GM23338 (cell line): ENCODE measurements at regions not wholly inside any gene's neighbourhood (a gene's known extent, or its start where the extent isn't known, plus 50 kb on each side); places are given as distances from the start of the nearest gene placed in this dataset.

ENCODE experiments used
- ATAC-seq: fragments of 200-7000 bp; cut with Tn5 transposase; 3 replicates; pipeline ENCODE4 v1.9.1; 2020
- DNase-seq: peaks from one replicate; pipeline ENCODE4 v3.0.0-alpha.2; 2015; ENCODE audit warnings: low spot score
- H2AFZ ChIP-seq: fragments of 200-600 bp; sonication (generic); 2 replicates; pipeline ENCODE4 v1.8.0; 2016; ENCODE audit warnings: antibody characterized with exemption, mild to moderate bottlenecking, moderate library complexity
- H3F3A ChIP-seq: fragments of 200-600 bp; sonication (generic); replicated peaks from 2 replicates; pipeline ENCODE4 v1.8.0; 2017; ENCODE audit warnings: antibody characterized with exemption, mixed run types, low read depth
- H3K27ac ChIP-seq: fragments of 200-600 bp; sonication (generic); 2 replicates; pipeline ENCODE4 v1.6.1; 2016; ENCODE audit warnings: low read depth
- H3K27me3 ChIP-seq: fragments of 200-600 bp; sonication (generic); 2 replicates; pipeline ENCODE4 v1.8.0; 2016; ENCODE audit warnings: mild to moderate bottlenecking, mixed run types, moderate library complexity; ENCODE audit not compliant: insufficient read depth
- H3K36me3 ChIP-seq: fragments of 200-600 bp; sonication (generic); 2 replicates; pipeline ENCODE4 v1.8.0; 2016; ENCODE audit warnings: mild to moderate bottlenecking; ENCODE audit not compliant: insufficient read depth
- H3K4me1 ChIP-seq: fragments of 200-600 bp; sonication (generic); 2 replicates; pipeline ENCODE4 v1.8.0; 2016; ENCODE audit warnings: mild to moderate bottlenecking, moderate library complexity; ENCODE audit not compliant: insufficient read depth
- H3K4me2 ChIP-seq: fragments of 200-600 bp; sonication (generic); 2 replicates; pipeline ENCODE4 v1.7.1; 2017; ENCODE audit warnings: mixed run types
- H3K4me3 ChIP-seq: fragments of 200-600 bp; sonication (generic); 2 replicates; pipeline ENCODE4 v1.6.1; 2016; ENCODE audit warnings: mixed run types
- H3K79me2 ChIP-seq: fragments of 200-600 bp; sonication (generic); replicated peaks from 2 replicates; pipeline ENCODE4 v1.8.0; 2017; ENCODE audit warnings: mild to moderate bottlenecking; ENCODE audit not compliant: insufficient read depth
- H3K9me2 ChIP-seq: fragments of 200-600 bp; sonication (generic); 2 replicates; pipeline ENCODE4 v1.8.0; 2017; ENCODE audit not compliant: insufficient read depth
- H4K20me1 ChIP-seq: fragments of 200-600 bp; sonication (generic); replicated peaks from 2 replicates; pipeline ENCODE4 v1.8.0; 2017; ENCODE audit warnings: mild to moderate bottlenecking; ENCODE audit not compliant: insufficient read depth
- H3K27ac Mint-ChIP-seq: 2 replicates; pipeline ENCODE4 v1.8.0; 2020; ENCODE audit warnings: inconsistent platforms, mild to moderate bottlenecking, moderate library complexity, mixed read lengths
- H3K27me3 Mint-ChIP-seq: 3 replicates; pipeline ENCODE4 v1.8.0; 2022; ENCODE audit warnings: low read depth, mild to moderate bottlenecking, moderate library complexity, mixed read lengths, inconsistent platforms; ENCODE audit not compliant: insufficient read depth, poor library complexity
- H3K36me3 Mint-ChIP-seq: 3 replicates; pipeline ENCODE4 v1.8.0; 2021; ENCODE audit warnings: low read depth, mild to moderate bottlenecking, inconsistent platforms, moderate library complexity, mixed read lengths
- H3K4me1 Mint-ChIP-seq: 3 replicates; pipeline ENCODE4 v1.8.0; 2020; ENCODE audit warnings: mild to moderate bottlenecking, inconsistent platforms, mixed read lengths
- H3K4me3 Mint-ChIP-seq: 3 replicates; pipeline ENCODE4 v1.8.0; 2021; ENCODE audit warnings: moderate library complexity, mild to moderate bottlenecking, inconsistent platforms, mixed read lengths
- H3K9me3 Mint-ChIP-seq: 3 replicates; pipeline ENCODE4 v1.8.0; 2020; ENCODE audit warnings: moderate library complexity, mild to moderate bottlenecking, inconsistent platforms, mixed read lengths
- ETS1 ChIP-seq: IDR thresholded peaks from 2 replicates; pipeline ENCODE4 v1.6.1; 2016; ENCODE audit warnings: antibody characterized with exemption
- EZH2 ChIP-seq: fragments of 200-600 bp; sonication (generic); IDR thresholded peaks from one replicate; pipeline ENCODE4 v1.8.0; 2017; ENCODE audit warnings: antibody characterized with exemption, mild to moderate bottlenecking, low read depth; ENCODE audit not compliant: unreplicated experiment
- EZH2phosphoT487 ChIP-seq: fragments of 200-600 bp; sonication (generic); IDR thresholded peaks from one replicate; pipeline ENCODE4 v1.8.1; 2018; ENCODE audit warnings: antibody characterized with exemption; ENCODE audit not compliant: unreplicated experiment
- JUNB ChIP-seq: IDR thresholded peaks from one replicate; pipeline ENCODE4 v1.6.1; 2016; ENCODE audit warnings: antibody characterized with exemption; ENCODE audit not compliant: unreplicated experiment
- POLR2AphosphoS5 ChIP-seq: IDR thresholded peaks from 2 replicates; pipeline ENCODE4 v1.6.1; 2016; ENCODE audit warnings: antibody characterized with exemption, low read depth
- REST ChIP-seq: IDR thresholded peaks from one replicate; pipeline ENCODE4 v1.6.1; 2018; ENCODE audit warnings: antibody characterized with exemption; ENCODE audit not compliant: unreplicated experiment
- STAT1 ChIP-seq: IDR thresholded peaks from one replicate; pipeline ENCODE4 v1.6.1; 2016; ENCODE audit warnings: antibody characterized with exemption; ENCODE audit not compliant: unreplicated experiment
- ZNF114 ChIP-seq: fragments of 250-450 bp; sonication (Bioruptor Pico); IDR thresholded peaks from 2 replicates; pipeline ENCODE4 v1.5.0; 2020; ENCODE audit warnings: mild to moderate bottlenecking, moderate library complexity
- ZNF331 ChIP-seq: fragments of 250-450 bp; sonication (Bioruptor Pico); IDR thresholded peaks from 2 replicates; pipeline ENCODE4 v1.5.0; 2020; ENCODE audit warnings: low read depth, mild to moderate bottlenecking, moderate library complexity
- TF ChIP-seq, protein P1 (sequence below), 2 experiments: fragments of 200-600 bp in 1 of 2; sonication (generic) in 1 of 2; conservative IDR thresholded peaks; 2 replicates each; pipeline versions ENCODE4 v1.5.1 to v1.6.1; 2016 to 2017; ENCODE audit warnings: antibody characterized with exemption in 2 of 2, low read depth in 2 of 2, mild to moderate bottlenecking in 2 of 2, moderate library complexity in 1 of 2
- TF ChIP-seq, protein P2 (sequence below): fragments of 250-450 bp; sonication (Bioruptor Pico); IDR thresholded peaks from 2 replicates; pipeline ENCODE4 v1.5.0; 2020; ENCODE audit warnings: mild to moderate bottlenecking, moderate library complexity

GRCh38 chr6:148175550-148176188, 167.0 kb upstream of the SASH1 start:
- Mint-ChIP-seq H3K36me3 (peaks cover 6% of the 10 kb centered on the region; the same call in 2 of the 3 replicates), H3K4me1 (peaks cover 11% of the 10 kb centered on the region), H3K27ac (no peak overlapping the region), H3K27me3 (no peaks in the 10 kb centered on the region), H3K4me3 (no peak overlapping the region), H3K9me3 (peaks cover 14% of the 10 kb centered on the region; the same call in 2 of the 3 replicates)
- Histone ChIP-seq H3K36me3 (no peaks in the 10 kb centered on the region), H3K27me3 (no peaks in the 10 kb centered on the region), H3K79me2 (no peaks in the 10 kb centered on the region), H3K9me2 (0 out of 2 replicates have a peak, but pooled peaks cover under 1% of the 10 kb centered on the region), H3K4me3 (no peak overlapping the region), H3K27ac (no peak overlapping the region), H3F3A (no peaks in the 10 kb centered on the region), H3K4me1 (peaks cover 8% of the 10 kb centered on the region; the same call in 1 of the 2 replicates), H3K4me2 (no peak overlapping the region), H2AFZ (no peak overlapping the region), H4K20me1 (no peaks in the 10 kb centered on the region)
- DNase-seq (no peak), ATAC-seq (no peak)
- no peak for TF ChIP-seq POLR2AphosphoS5
- TF ChIP-seq ZNF114: no peak
- TF ChIP-seq, protein P1, sequence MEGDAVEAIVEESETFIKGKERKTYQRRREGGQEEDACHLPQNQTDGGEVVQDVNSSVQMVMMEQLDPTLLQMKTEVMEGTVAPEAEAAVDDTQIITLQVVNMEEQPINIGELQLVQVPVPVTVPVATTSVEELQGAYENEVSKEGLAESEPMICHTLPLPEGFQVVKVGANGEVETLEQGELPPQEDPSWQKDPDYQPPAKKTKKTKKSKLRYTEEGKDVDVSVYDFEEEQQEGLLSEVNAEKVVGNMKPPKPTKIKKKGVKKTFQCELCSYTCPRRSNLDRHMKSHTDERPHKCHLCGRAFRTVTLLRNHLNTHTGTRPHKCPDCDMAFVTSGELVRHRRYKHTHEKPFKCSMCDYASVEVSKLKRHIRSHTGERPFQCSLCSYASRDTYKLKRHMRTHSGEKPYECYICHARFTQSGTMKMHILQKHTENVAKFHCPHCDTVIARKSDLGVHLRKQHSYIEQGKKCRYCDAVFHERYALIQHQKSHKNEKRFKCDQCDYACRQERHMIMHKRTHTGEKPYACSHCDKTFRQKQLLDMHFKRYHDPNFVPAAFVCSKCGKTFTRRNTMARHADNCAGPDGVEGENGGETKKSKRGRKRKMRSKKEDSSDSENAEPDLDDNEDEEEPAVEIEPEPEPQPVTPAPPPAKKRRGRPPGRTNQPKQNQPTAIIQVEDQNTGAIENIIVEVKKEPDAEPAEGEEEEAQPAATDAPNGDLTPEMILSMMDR (conservative IDR thresholded peaks at IDR 0.05; ENCODE audit: low read depth in 2 of 2): no peak
- TF ChIP-seq ZNF331 (CRISPR knock-in tag): no peak
- no peak for TF ChIP-seq ETS1
- TF ChIP-seq REST: no peak
- TF ChIP-seq EZH2: no peak
- no peak for TF ChIP-seq JUNB
- no peak for TF ChIP-seq STAT1
- TF ChIP-seq EZH2phosphoT487: no peak
- TF ChIP-seq, protein P2, sequence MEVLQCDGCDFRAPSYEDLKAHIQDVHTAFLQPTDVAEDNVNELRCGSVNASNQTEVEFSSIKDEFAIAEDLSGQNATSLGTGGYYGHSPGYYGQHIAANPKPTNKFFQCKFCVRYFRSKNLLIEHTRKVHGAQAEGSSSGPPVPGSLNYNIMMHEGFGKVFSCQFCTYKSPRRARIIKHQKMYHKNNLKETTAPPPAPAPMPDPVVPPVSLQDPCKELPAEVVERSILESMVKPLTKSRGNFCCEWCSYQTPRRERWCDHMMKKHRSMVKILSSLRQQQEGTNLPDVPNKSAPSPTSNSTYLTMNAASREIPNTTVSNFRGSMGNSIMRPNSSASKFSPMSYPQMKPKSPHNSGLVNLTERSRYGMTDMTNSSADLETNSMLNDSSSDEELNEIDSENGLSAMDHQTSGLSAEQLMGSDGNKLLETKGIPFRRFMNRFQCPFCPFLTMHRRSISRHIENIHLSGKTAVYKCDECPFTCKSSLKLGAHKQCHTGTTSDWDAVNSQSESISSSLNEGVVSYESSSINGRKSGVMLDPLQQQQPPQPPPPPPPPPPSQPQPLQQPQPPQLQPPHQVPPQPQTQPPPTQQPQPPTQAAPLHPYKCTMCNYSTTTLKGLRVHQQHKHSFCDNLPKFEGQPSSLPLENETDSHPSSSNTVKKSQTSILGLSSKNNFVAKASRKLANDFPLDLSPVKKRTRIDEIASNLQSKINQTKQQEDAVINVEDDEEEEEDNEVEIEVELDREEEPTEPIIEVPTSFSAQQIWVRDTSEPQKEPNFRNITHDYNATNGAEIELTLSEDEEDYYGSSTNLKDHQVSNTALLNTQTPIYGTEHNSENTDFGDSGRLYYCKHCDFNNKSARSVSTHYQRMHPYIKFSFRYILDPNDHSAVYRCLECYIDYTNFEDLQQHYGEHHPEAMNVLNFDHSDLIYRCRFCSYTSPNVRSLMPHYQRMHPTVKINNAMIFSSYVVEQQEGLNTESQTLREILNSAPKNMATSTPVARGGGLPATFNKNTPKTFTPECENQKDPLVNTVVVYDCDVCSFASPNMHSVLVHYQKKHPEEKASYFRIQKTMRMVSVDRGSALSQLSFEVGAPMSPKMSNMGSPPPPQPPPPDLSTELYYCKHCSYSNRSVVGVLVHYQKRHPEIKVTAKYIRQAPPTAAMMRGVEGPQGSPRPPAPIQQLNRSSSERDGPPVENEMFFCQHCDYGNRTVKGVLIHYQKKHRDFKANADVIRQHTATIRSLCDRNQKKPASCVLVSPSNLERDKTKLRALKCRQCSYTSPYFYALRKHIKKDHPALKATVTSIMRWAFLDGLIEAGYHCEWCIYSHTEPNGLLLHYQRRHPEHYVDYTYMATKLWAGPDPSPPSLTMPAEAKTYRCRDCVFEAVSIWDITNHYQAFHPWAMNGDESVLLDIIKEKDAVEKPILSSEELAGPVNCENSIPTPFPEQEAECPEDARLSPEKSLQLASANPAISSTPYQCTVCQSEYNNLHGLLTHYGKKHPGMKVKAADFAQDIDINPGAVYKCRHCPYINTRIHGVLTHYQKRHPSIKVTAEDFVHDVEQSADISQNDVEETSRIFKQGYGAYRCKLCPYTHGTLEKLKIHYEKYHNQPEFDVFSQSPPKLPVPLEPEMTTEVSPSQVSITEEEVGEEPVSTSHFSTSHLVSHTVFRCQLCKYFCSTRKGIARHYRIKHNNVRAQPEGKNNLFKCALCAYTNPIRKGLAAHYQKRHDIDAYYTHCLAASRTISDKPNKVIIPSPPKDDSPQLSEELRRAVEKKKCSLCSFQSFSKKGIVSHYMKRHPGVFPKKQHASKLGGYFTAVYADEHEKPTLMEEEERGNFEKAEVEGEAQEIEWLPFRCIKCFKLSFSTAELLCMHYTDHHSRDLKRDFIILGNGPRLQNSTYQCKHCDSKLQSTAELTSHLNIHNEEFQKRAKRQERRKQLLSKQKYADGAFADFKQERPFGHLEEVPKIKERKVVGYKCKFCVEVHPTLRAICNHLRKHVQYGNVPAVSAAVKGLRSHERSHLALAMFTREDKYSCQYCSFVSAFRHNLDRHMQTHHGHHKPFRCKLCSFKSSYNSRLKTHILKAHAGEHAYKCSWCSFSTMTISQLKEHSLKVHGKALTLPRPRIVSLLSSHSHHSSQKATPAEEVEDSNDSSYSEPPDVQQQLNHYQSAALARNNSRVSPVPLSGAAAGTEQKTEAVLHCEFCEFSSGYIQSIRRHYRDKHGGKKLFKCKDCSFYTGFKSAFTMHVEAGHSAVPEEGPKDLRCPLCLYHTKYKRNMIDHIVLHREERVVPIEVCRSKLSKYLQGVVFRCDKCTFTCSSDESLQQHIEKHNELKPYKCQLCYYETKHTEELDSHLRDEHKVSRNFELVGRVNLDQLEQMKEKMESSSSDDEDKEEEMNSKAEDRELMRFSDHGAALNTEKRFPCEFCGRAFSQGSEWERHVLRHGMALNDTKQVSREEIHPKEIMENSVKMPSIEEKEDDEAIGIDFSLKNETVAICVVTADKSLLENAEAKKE (CRISPR knock-in tag): no peak
